ENCODE measurements at regions not wholly inside any gene's neighbourhood (a gene's known extent, or its start where the extent isn't known, plus 50 kb on each side); places are given as distances from the start of the nearest gene placed in this dataset.
A peak's percentile ranks its signal among the peaks of the same experiment; 100 is the strongest.
"Not testable (repeated sequence)": the region's sequence is repeated elsewhere in the genome, so short reads cannot be mapped to it uniquely, and the experiment has no call there.

DNA sequence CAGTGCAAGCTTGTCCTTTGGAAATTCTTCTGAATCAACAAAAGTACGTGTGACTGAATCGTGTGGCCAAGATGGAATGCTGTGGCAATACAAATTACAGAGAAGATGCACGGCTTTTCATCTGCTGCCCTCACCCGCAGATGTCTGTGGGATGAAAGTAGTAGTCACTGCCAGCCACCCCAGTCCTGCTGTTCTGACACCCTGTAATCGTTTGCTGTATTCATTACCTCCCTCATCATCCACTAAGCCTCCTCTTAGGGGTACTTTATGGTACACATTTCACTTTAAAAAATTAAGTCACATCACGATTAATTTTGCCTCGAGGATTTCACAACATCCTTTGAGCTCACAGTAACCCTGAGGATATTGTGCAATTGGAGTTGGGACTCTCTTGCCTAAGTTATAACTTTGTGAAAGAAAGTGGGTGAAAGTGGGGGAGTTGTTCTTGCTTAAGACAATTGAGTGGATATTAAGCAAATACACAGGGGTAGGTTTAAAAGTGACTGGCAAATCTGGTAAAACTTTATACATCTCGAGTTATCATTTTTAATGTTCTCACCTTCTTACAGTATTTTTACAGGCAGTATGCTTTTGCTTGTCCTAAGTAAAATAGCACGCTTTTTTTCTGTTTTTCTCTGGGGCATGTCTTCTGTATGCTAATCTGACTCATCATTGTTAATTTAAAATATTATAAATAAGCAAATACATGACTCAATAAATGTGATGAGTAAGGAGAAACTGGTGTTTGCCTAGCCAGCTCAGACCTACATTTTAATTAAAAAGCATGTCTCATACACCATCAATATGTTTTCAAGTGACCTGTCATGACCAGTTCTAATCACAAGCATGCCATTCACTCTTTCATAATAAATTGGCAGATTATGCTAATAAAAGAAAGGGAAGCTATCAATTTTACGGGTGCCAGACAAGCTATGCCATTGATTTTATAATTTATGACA is 680.9 kb downstream of the IRS1 start:
- no peak for ATAC-seq

- ATAC-seq, result no peak
These were observed 682.0 kb downstream of the IRS1 start for GRCh38 chr2:226117510-226118065.

DNA sequence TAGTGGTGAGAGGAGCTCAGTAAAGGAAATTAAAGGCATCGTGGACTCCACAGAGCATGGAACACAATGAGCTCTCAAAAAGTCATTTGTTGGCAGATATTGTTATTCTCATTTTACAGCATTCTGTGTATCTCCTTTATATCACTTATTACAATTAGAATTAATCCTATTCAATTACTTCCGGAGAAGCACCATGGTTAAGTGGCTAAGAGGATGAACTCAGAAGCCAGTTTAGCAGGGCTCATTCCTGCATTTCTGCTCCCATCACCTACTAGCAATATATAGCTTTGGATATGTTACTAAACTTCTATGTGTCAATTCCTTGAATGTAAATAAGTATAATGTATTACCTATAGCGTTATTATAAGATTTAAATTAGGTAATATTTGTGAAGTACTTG is 683.3 kb downstream of the IRS1 start:
- no peak for ATAC-seq

DNA sequence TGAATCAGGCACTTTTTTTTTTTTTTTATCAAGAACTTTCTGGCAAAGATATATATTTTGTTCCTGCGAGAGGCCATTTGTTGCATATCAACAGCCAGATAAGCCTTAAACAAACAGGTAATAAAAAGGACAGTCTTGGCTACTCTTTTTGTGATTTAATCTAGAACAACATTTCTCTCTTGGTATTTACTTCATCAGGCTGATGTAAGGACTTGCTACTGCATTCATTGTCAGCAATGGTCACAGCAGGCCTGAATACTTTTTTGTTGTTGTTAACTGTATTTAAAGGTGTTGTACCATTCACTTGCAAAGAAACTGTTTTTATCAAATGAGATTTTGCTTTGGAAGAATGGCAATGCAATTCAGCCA is 683.8 kb downstream of the IRS1 start:
- no peak for ATAC-seq

DNA sequence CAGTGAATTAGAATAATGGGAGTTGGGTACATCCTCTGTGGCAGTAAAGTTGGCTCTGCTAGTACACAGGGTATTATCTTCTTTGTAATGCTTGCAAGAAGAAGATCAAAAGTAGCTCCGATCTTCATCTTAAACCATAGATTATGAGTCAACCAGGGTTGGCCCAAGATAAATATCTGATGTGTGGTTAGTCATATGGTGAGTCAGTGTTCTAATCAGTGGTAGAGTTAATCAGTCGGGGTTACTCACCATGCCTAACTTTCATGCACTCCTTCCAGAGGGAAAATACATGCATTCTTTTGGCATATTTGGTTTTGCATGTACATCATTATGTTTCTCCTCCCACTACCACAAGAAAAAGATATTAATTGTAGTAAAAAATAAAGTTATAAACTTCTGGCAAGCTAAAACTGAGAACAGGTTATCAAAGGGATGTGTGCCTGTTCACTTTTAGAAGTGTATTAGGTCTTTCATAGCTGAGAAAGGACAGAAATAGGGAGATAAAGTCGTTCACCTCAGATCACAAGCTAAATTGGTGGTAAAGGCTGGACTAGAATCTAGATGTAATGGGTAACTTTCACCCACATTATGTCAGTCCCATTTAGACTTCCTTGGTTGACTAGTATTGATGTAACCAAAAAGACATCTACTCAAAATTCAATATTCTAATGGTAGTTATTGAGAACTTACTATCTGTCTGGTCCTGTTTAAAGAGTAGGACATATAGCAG is 684.4 kb downstream of the IRS1 start:
- ATAC-seq, result peak; percentile 89 to 92

DNA sequence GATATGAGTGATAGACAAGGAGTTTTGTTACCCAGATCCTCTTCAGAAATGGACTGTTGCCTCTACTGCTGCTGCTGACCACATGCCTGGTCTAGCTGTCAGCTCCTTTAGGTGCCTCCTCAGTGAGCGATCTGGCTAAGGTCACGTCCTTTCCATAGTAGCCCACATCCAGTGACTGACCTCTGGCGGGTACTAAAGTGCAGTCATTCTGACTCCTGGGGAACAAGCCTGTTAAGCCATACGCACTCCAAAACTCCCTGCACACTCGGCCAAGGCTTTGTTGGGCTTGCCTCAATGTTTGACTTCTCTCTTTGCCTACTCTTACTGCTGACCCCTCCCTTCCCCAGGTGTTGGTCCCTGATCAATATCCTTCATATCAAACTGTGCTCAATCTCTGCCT is 685.2 kb downstream of the IRS1 start:
- no peak for ATAC-seq

- ATAC-seq, result no peak
These were observed 699.6 kb downstream of the NYAP2 start for GRCh38 chr2:226098861-226099745.

DNA sequence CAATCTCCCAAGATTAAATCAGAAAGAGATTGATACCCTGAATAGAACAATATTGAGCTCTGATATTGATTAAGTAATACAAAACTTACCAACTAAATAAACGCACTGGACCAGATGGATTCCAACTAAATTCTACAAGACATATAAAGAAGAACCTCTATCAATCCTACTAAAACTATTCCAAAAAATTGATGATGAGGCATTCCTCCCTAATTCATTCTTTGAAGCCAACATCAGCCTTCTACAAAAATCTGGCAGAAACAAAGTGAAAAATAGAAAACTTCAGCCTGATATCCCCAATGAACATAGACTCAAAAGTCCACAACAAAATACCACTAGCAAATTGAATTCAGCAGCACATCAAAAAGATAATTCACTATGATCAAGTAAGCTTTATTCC is 695.5 kb downstream of the NYAP2 start:
- ATAC-seq, result no peak

DNA sequence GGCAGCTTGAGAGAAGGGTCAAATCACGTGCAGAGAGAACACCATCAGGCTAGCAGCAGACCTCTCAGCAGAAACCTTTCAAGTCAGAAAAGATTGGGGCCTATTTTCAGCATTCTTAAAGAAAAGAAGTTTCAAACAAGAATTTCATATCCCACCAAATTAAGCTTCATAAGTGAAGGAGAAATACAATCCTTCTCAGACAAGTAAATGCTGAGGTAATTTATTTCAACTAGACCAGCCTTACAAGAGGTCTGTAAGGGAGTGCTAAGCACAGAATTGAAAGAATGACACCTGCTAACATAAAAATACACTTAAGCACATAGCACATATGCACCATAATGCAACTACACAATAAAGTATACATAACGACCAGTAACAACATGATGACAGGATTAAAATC is 693.9 kb downstream of the NYAP2 start:
- no peak for ATAC-seq

- no peak for ATAC-seq
These were observed 688.8 kb downstream of the NYAP2 start for GRCh38 chr2:226088366-226088674.

DNA sequence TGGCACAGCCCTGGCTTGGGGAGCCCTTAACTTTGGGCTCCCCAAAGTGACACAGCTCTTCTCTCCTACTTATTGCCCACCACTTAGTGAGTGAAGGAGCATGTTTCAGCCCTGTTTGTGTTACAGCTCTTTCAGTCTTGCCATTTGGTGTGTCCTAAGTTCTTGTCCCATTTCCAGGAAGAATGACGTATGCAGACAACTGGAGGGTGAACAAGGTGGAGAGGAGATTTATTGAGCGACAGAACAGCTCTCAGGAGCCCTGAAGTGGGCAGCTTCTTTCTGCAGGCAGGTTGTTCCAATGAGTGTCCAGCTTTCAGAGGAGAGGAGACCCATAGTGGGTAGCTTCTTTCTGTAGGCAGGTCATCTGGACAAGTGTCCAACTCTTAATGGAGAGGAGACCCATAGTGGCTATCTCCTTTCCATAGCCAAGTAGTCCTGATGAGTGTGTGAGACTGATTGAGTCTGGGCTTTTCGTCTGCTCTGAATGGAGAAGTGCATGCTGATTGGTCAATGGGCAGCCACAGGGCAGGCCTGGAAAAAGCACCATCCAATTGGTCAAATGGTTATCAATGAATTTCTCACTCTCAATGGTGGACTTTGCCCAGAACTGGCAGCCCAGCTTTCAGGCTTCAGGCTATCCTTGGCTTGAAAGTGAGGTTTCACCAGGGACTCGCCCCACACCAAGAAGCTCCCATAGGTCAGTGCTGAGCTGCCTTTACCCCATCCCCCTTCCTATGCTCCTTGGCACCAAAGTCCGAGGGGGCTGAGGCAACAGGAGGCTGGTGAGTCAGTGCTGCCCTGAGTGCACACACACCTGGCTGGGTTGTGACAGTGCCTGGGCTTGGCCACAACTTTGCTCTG is 688.2 kb downstream of the NYAP2 start:
- no peak for ATAC-seq

DNA sequence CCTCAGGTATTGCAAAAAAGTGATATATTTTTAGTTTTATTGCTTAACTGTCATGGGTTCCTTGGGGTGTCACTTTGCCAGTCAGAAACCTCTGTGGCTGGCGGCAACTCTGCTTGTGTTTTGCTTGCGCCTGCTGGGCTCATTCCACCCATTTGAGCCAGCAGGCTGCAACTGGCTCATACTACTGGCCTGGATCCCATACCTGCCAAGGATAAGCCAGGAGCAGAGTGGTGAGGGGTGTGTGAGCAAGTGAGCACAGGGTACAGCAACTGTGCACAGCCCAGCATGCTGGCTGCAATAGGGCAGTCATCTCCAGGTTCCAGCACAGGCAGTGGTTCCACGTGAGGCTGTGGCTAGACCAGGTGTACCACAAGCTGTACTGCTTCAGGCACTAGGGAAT is 687.5 kb downstream of the NYAP2 start:
- ATAC-seq, result no peak

DNA sequence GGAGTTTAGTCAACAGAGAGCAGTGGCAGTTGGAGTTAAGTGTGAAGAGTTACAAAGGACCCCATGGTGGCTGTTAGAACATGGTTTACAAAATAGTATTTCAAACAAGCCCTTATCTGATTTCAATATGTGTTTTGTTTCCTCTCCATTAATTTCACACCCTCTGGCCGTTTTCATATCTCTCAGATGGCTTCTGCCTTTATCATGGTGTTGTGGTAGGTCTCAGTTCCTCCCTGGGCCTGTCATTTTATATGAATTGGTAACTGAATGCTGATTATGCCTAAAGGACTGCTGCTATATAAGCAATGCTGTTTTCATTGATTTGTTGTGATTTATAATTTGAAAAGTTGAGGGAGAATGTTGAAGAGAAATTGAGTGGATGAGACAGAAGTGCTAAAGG is 686.7 kb downstream of the NYAP2 start:
- ATAC-seq, result no peak

GRCh38 chr2:226085425-226085824 is 685.9 kb downstream of the NYAP2 start:
- ATAC-seq, result not testable (repeated sequence)

DNA sequence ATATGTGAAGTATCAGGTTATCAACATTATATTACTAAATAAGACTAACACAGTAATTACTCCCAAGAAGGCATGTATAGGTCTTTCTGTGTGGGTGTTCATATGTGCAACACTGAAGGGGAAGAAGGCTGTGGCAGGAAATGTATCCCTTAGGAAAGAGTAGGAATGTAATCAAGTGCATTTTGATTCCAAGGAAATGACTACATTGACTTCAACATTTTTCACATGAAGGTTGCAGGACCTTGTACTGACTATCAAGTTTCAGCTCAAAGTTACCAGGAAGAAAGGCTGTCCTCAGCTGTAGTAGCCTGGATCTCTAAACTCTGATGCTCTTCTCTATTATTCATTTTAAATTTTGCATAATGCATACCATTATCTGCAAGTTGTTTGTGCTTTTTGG is 680.8 kb downstream of the NYAP2 start:
- ATAC-seq, result no peak

DNA sequence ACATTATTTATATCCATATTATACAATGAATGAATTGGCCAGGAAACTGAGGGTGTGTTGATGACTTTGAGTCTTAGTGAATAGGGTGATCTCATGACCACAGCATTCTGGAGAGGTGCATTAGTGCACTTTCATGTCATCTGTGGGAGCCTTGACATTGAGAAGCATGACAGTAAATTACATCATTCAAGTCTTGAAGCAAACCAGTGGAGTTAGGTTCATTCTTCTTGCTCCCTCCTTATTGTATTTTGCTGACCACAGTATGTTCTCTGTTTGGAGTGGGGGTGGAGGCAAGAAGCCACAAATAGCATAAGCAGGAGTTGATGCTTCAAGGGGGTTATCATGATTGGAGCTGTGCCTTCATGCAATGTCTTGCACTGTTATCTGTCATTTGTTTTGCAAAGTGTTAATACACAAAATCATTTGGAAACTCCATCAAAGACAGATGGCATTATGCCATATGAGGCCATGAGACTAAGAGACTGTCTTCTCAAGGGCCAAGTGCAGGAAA is 680.2 kb downstream of the NYAP2 start:
- no peak for ATAC-seq

DNA sequence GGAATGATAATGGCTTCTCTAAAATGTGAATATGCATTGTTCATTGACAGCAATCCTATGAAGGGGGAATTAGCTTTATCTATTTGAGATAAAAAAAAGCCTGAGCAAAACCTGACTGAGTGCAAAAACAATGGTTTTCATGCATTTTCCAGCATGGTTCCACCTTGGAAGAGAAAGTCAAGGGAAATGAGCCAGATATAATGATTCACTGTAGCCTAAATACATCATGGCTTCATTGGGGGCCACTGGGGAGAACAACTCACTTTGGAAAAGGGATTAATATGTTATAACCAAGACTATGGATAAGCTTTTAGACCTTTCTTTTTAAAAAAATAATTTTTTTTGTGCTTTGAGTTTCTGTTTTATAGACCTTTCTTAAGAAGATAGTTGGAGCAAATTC is 679.7 kb downstream of the NYAP2 start:
- ATAC-seq, result no peak

DNA sequence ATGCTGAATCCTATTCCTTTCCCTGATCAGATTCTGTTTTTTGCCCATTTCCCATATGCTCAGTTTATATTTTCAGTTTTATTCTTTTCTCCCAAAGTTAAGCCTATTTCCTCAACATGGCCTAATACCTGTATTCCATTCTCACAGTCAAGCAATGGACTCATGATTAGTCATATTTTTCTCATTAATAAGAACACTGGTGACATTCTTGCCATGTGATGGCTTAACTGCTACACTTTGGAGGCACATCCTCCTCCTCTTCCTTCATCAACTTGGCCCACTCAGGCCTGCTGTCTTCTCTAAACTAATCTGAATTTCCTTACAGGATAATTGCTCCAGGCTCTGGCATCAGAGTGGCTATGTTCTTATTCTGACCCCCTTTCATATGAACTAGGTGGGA is 679.2 kb downstream of the NYAP2 start:
- ATAC-seq, result no peak

GRCh38 chr2:226077841-226078240 is 678.3 kb downstream of the NYAP2 start:
- no peak for ATAC-seq

GRCh38 chr2:226077031-226077430 is 677.5 kb downstream of the NYAP2 start:
- ATAC-seq, result no peak

DNA sequence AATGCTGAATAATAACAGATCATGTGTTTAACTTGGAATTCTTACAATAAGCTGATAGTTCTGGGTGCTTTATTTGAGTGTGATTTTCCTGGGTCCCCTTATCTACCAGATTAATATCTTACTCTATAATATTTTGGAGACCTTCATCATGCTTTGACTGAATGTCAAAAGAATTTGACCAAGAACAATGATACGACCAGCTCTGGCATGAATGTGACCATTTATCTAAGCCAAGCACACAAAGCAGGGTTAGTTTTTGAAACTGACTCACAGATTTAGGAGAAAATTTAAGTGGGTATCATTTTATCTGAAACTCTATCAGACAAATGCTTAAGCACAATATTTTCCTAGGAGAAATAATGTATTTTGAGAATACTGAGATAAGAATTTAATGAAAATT is 677.0 kb downstream of the NYAP2 start:
- no peak for ATAC-seq

- no peak for ATAC-seq
These were observed 674.9 kb downstream of the NYAP2 start for GRCh38 chr2:226074391-226074790.
